ENCODE measurements at regions not wholly inside any gene's neighbourhood (a gene's known extent, or its start where the extent isn't known, plus 50 kb on each side); places are given as distances from the start of the nearest gene placed in this dataset.
"Not testable (repeated sequence)": the region's sequence is repeated elsewhere in the genome, so short reads cannot be mapped to it uniquely, and the experiment has no call there.

DNA sequence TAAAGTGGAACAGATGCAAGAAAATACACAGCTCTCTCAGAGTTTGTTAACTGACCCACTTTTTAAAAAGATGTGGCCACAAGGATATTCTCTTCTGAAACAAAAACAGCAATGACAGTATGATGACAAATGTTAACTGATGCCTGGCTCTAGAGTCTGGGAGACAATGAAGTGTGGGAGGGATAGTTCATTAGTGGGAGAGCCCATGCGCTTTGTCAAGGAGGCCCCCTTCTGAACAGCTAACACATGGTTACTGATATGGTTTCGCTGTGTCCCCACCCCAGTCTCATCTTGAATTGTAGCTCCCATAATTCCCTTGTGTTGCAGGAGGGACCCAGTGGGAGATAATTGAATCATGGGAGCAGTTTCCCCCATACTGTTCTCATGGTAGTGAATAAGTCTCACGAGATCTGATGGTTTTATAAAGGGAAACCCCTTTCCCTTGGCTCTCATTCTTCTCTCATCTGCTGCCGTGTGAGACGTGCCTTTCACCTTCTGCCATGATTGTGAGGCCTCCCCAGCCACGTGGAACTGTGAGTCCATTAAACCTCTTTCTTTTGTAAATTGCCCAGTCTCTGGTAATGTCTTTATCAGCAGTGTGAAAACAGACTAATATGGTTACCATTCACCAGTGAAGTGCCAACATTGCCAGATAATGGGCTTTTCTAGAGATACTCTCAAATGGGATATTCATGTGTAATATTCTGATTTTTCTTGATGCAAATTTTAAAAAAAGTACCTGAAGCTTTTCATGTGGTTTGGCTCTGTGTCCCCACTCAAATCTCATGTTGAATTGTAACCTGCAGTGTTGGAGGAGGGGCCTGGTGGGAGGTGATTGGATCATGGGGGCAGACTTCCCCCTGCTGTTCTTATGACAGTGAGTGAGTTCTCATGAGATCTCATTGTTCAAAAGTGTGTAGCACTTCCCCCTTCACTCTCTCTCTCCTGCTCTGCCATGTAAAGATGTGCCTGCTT lies 435.8 kb downstream of the SHISA9 start:
- DNase-seq, result not testable (repeated sequence)

DNA sequence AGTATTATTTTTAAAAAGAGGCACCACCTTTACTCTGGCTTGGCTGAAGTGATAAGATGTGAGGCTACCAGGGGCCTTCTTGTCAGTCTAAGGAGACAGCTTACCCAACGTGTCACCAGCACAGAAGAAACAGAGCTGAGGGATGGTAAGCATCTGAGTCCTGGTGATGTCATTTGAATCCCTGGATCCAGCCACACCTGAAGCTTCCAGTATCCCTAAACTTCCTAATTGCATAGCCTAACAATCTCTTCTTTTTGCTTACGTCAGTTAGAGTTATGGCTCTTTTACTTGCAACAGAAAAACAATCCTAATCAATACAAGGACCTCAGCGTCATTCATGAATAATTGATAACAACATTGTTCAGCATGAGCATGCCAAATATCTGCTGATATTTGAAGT lies 436.6 kb downstream of the SHISA9 start:
- DNase-seq, result no peak

DNA sequence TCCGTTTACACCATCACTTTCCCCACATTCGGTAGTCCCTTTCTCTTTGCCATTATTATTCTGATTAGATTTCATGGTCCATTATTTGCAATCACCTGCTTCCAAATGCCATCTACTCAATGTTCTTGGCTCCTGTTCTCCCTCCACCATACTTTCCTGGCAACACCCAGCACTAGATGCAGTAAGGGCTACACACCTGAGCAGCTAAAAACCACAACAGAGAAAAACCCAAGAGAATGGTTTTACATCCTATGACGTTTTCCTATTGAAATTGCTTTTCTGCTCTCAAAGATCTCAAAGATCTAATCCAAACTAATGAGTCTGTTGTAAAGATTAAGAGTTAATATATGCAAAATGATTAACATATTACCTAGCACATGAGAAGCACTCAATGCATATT lies 441.3 kb downstream of the SHISA9 start:
- DNase-seq, result no peak

DNA sequence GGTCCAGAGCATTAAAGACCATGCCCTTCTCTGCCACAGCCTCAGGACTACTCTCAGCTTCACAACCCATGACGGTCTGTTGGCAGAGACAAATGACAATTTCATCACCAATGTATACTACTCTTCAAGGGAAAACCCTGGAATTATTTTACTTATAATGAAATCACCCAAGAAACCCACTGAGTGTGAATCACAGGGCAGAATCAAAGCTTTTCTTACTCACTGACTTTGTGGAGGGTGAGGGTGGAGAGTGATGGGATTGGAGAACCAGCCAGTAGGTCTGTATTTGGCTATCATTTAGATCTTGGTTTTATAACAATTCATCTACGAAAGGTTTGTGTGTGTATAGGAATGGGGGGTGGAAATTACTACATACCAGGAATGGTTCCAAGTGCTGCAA lies 442.6 kb downstream of the SHISA9 start:
- DNase-seq, result no peak

DNA sequence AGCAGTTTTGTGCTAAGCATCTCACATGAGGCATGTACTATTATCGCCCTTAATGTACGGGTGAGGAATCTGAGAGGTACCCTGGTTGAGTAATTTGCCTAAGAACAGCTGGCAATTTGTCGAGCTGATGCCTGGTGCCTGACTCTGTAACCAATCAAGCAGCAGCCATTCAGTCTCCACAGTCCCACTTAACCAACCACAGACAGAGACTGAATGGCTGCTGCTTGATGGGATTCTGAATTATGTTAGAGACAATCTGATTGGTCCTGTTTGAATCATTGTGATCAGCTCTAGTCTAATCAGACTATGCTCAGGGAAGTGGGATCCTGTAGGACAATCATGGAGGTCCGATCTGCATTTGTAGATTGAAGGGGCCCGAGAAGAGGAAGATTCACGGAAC lies 447.0 kb downstream of the SHISA9 start:
- no peak for DNase-seq

DNA sequence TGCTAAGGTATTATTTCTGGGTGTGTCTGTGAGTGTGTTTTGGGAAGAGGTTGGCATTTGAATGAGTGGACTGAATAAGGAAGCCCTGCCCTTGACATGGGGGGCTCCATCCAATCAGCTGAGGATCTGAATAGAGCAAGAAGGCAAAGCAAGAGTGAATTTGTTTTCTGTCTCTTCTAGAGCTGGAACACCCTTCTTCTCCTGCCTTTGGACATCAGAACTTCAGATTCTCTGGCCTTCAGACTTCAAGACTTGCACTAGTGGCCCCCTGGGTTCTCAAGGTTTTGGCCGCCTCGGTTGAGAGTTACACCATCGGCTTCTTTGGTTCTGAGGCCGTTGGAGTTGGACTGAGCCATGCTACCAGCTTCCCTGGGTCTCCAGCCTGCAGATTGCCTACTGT lies 448.6 kb downstream of the SHISA9 start:
- DNase-seq, result no peak

DNA sequence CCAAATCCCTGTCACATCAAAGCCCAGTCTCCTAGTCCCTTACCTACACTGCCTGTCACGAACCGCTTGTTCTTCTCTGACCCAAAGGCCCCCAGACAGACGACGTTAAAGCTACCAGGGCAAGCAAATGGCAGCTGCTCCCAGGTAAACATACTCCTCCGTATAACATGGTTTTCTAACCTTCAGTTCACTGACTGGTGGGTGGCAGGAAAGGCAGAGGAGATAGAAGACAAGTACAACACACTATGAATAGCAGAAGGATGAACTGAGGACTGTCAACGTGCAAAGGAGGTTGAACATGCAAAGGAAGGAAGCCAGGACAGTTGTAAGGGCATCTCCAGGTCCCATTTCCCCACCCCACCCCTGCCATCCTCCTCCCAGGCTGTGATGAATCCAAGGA lies 449.8 kb downstream of the SHISA9 start:
- no peak for DNase-seq

DNA sequence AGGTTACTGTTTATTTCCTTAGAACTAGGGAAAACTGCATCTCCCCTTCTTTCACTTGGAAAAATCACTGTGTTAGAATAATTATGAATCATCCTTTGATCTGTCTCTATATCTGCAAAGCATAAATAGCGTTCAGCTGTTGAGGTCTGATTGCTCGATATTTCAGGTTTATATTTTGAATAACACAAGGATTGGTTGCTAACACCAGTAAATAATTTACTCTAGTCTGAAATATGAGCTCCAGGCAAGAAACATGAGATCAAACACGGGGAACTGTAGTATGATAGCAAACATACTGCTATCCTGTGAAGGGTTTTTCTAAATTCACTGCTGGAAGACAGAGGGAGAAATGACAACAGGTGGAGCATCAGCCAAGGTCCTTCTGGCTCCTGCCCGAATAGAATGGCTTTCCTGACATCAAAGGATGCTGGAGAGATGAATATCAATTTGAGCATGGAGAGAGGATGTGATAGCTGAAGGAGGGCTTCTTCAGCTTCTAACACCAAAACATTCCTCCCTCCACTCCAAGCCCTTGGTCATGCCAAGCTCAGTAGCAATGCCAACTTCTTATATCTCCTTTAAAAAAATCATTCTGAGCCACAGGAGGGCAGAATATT lies 450.3 kb downstream of the SHISA9 start:
- no peak for DNase-seq

DNA sequence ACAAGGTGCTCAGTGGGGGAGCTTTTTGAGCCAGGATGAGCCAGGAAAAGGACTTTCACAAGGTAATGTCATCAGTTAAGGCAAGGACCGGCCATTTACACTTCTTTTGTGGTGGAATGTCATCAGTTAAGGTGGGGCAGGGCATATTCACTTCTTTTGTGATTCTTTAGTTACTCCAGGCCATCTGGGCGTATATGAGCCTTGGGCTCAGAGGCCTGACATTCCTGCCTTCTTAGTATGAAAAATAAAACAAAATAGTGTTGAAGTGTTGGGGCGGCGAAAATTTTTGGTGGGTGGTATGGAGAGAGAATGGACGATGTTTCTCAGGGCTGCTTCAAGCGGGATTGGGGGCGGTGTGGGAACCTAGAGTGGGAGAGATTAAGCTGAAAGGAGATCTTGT lies 451.4 kb downstream of the SHISA9 start:
- not testable (repeated sequence) for DNase-seq

DNA sequence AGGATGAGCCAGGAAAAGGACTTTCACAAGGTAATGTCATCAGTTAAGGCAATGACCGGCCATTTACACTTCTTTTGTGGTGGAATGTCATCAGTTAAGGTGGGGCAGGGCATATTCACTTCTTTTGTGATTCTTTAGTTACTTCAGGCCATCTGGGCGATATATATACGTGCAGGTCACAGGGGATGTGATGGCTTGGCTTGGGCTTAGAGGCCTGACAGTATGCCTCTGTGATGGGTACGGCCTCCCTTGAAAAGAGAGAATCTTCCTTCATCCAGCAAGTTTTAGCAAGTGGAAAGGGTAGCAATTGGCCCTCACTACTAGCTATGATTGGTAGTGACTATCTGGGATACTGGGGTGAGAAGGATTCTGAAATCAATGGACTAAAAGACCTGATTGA lies 456.4 kb downstream of the SHISA9 start:
- DNase-seq, result not testable (repeated sequence)

DNA sequence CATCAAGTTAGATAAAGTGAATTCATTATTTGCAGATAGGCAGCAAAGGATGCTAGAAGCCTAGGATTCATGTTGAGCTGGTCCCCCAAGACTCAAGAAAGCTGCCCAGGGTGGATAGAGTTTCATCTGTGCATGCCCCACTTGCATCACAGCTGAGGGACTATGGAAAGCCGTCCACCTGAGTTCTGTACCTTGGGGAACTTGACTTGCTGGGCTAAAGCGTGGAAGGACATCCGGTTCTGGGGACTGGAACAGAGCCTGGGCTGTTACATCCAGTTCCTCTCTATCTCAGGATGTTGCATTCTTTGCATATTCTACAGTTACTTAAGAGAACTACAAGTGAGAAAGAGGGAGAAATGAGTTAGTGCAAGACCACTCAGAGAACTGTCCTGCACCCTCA lies 458.4 kb downstream of the SHISA9 start:
- no peak for DNase-seq

DNA sequence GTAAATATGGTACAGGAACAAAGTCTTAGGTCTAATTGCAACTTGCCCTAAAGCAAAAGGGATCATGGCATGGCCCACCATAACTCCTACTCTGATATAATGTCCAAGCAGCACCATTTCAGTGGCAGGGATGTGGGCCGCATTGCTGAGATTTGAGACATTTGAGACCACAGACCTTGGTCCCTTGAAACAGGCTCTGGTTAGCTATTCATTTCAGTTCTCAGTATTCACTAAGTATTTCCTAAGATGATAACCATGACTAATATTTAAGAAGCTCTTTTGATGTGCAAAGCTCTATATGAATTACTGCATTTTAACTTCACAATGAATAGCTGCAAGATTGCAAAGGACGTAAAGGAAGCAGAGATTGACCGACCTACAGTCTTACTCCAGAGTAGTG lies 471.0 kb downstream of the SHISA9 start:
- DNase-seq, result no peak

DNA sequence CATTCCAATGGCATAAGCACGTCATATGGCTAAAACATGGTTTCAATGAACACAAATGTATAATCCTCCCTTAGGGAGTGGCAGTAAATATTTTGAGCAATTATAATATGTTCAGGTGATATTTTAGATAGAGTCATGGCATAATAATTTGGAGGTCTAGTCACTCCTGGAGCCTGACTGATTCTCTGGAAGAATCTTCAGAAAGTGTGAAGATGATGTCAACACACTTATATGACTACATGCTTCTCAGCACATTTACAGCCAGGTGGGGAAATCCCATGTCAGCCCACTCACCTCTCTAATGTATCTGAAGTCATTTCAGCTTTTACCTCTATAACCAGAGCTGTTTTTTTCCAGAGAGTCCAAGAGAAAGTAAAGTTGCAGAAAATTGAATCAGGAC lies 474.8 kb downstream of the SHISA9 start:
- no peak for DNase-seq

DNA sequence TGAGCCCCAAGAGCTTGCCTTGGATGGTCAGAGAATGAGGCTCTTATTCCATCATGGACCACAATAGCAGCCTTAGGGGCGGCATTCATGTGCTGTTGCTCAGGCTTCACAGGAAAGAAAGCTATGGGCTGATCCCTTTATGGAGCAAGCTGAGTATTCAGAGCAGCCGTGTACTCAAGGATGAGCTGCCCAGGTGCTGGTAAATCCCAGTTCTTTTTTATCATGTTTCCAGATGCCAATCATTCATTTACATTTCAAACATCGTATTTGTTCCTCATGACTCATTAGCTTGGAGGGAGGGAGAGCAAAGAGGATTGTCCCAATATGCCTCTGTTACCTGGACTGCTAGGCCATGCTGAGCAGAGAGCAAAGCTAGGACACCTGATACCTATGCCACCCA lies 475.7 kb downstream of the SHISA9 start:
- DNase-seq, result no peak

DNA sequence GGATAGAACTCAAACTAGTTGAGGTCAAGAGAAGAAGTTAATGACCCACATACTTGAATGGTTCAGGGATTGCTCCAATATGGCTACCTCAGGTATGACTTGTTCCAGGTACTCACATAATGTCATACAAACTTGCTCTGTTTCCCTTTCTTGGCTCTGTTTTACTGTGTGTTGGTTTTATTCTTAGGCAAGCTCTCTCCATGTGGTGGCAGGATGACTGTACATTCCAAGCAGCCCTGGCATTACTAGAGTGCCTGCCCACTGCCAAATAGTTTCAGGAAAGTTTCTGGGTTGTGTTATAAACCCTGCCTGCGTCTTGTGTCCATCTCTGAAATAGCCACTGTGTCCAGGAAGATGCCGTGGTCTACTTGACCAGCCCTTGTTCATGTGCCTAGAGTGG lies 476.8 kb downstream of the SHISA9 start:
- DNase-seq, result no peak

DNA sequence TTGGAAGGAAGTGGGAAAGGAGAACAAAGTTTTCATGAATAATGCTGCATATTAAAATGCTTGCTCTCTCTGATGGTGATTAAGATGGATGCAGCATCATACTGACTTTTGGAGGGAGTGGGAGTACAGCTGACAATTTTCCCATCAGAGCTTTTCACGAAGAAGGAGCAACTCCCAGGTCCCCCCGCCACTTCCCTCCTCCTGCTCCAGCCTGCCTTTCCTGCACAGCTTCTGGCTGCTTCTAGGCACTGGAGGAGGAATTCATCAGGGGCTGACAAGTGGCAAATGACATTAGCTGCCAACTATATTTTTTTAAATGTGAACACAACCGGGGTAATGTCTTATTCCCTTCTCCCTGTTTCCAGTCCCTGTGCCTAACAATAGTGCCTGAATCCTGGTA lies 477.9 kb downstream of the SHISA9 start:
- no peak for DNase-seq

DNA sequence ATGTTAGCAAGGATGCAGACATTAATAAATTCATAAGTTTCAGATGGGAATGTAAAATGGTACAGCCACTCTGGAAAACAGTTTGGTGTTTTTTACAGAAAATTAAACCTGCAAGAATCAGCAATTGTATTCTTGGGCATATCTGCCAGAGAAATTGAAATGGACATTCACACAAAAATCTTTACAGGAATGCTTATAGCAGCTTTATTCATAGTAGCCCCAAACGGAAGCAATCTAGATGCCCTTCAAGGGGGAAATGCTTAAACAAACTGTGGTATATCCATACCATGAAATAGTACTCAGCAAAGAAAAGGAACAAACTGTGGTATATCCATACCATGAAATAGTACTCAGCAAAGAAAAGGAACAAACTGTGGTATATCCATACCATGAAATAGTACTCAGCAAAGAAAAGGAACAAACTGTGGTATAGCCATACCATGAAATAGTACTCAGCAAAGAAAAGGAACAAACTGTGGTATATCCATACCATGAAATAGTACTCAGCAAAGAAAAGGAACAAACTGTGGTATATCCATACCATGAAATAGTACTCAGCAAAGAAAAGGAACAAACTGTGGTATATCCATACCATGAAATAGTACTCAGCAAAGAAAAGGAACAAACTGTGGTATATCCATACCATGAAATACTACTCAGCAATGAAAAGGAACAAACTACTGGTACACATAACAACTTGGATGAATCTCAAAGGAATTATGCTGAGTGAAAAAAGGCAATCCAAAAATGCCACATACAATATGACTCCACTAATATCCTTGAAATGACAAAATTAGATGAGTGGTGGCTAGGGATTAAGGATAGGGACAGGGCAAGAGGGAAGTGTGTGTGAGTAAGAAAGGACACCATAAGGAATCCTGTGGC lies 484.0 kb downstream of the SHISA9 start:
- not testable (repeated sequence) for DNase-seq

DNA sequence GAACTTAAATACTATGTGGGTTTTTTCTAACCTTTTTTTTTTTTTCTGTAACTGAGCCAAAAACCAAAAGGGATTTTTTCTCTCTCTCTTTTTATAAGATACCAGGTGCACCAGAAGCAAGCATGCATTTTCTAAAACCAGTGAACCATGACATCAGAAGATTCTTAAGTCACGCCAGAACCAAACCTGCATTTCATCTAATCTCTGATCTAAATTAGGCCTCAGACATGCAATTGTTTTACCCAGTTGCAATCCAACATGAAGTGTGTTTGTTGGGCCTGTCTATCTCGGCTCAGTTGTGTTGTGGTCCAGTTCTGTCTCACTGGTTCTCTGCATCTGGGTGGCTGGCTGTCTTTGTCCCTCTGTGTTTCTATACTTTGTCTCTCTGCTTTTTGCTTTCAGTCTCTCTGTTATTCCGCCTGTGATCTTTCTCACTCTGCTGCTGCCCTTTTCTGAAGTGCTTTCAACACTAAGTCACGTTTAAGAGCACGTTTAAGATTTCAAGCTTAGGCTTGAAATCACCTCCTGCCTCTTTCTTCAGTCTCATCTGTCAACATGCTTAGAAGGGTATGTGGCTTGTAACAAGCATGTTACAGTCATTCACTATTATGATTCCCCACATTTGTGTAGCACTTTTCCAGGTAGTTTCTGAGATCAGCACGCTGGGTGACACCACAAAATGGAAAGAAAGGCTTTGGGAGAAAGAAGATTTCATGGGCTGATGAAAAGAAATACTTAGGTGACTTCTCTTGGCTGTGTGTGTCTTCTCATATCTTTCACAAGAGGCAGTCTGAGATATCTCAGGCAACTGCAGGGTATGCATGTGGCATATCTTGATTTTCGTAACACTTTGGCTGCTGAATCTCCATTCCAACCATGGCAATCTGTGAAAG lies 488.9 kb downstream of the SHISA9 start:
- DNase-seq, result no peak

DNA sequence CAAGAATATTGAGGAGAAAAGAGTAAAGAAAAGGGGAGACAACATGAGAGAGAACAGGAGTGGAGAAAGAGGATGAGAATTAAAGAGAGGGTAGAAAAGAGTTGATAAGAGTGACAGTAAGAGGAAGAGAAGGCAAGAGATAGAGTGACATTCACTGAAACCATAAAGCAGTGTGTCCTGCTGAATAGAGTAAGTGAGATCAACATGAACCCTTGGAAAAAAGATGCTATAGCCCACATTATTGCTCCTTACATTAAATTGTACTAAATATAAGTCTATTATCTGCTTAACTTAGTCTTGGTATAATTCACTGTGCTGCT lies 489.5 kb downstream of the SHISA9 start:
- no peak for DNase-seq

DNA sequence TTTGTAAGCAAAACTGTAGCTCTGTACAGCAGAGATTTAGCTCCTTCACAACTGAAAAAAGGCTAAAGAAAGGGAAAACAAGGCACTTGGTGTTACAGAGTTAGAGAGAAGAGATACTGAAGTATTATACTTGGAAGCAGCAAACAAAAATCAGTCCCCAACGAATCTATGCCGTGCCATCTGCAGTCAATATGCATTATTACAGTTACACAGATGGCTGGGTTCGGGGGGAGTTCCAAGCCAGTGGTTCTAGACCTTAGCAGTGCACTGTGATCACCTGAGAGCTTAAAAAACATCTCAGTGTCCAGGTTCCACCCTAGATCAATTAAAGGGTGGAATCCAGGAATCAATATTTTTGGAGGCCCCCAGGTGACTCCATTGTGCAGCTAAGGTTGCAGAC lies 489.9 kb downstream of the SHISA9 start:
- DNase-seq, result no peak

DNA sequence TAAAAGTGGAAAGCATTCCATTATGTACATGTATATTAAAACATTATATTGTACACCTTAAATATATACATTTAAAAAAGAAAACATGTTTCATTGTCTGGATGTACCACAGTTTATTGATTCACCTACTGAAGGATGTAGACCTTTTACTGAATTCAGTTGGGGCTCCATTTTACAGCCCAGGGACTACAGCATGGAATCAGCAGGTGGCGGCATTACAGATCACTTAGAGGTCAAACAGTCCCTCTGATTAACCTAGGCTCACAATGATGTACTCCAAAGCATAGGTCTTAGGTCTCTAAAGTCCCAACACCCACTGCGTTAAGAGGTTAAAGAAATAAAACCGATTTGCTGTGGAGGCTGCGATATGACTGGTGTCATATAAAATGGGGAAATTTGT lies 490.9 kb downstream of the SHISA9 start:
- DNase-seq, result no peak

DNA sequence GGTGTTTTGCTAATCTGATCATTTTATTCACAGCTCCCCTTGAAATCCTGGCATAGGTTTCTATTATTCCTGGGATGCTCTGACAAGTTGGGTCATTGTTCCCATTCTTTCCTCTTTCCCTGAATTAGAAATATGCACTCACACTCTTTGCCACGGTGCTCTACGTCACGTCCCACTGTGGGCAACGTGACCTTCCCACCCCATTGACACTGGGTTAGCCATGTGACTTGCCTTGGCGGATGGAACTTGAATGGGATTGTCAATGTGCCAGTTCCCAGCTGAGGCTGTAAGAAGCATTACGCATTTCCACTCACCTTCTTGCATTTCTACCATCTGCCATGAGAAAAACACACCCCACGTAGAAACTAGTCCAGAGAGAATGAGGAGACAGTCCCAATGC lies 492.4 kb downstream of the SHISA9 start:
- no peak for DNase-seq

DNA sequence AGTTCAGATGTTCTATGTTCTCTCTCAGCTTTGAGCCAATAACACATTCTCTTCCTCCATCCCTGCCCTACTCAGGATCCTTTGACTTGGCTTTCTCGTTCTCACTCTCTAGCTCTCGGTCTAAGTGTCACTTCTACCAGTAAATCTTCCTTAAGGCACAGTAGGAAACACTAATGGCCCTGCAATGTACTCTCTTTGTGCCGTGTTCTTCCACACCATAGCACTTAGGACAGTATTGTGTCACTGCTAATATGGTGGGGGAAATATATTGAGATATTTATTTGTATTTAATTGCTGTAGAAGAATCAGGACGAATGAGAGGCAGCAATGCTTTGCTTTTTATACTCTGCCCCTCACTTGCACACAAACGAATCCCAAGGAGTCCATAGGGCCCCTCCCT lies 493.1 kb downstream of the SHISA9 start:
- DNase-seq, result no peak
